K562 (cell line): ENCODE measurements at regions not wholly inside any gene's neighbourhood (a gene's known extent, or its start where the extent isn't known, plus 50 kb on each side); places are given as distances from the start of the nearest gene placed in this dataset.

Experiments used
- ATAC-seq: fragments of 200-7000 bp; cut with Tn5 transposase; 3 replicates; pipeline ENCODE4 v1.9.1; 2020; ENCODE audit warnings: moderate library complexity
- BruUV-seq: library from RNA; stranded (reverse); fragments of 400-500 nt; replicated peaks from 2 replicates; lab custom pipeline; 2021; lab: Mats Ljungman, UMichigan
- CTCF ChIA-PET: fragments of 300-600 bp; formaldehyde crosslinking; extraction: SDS; loops from one replicate; lab custom pipeline; 2021; ENCODE audit warnings: low intra/inter-chr PET ratio; lab: Yijun Ruan, JAX
- POLR2A ChIA-PET: fragments of 300-600, 350-650 bp; sonication (Branson Sonifier 250); formaldehyde crosslinking; extraction: SDS; loops from one replicate; lab custom pipeline; 2021; ENCODE audit warnings: antibody characterized with exemption, inconsistent platforms; lab: Yijun Ruan, JAX
- DNase-seq, 4 experiments: peaks; one replicate each; pipeline versions ENCODE4 v3.0.0 to v3.0.0-alpha.2; 2011 to 2018; ENCODE audit warnings: low spot score in 3 of 4, mixed read lengths in 3 of 4; ENCODE audit errors: extremely low read depth in 1 of 4
- FAIRE-seq: peaks from 2 replicates; lab custom pipeline; 2011; peaks lifted over from hg19 to GRCh38; lab: Jason Lieb, UNC
- H2AFZ ChIP-seq: 2 replicates; pipeline ENCODE4 v1.6.0; 2011; ENCODE audit warnings: low read depth, low read length, control low read depth, inconsistent platforms
- H3K27ac ChIP-seq: fragments of 200-600 bp; 3 replicates; pipeline ENCODE4 v1.8.0; 2011; ENCODE audit warnings: low read depth, mild to moderate bottlenecking, control low read depth, inconsistent platforms, low read length, moderate library complexity, mixed read lengths; ENCODE audit errors: extremely low read depth
- H3K27me3 ChIP-seq, 2 experiments: fragments of 300-600 bp in 1 of 2; 2 replicates in 1 of 2; 3 replicates in 1 of 2; pipeline versions ENCODE4 v1.6.0 to v1.8.0; 2011; ENCODE audit warnings: inconsistent platforms in 2 of 2, low read length in 2 of 2, mild to moderate bottlenecking in 1 of 2, mixed read lengths in 1 of 2, moderate library complexity in 1 of 2; ENCODE audit not compliant: control insufficient read depth in 2 of 2, insufficient read depth in 2 of 2
- H3K36me3 ChIP-seq: fragments of 300-600 bp; 3 replicates; pipeline ENCODE4 v1.8.0; 2011; ENCODE audit warnings: mild to moderate bottlenecking, low read length, inconsistent platforms; ENCODE audit not compliant: control insufficient read depth, insufficient read depth
- H3K4me1 ChIP-seq, 2 experiments: fragments of 200-600 bp in 1 of 2; replicated peaks in 1 of 2; 2 replicates in 1 of 2; 3 replicates in 1 of 2; pipeline versions ENCODE4 v1.5.1 to v1.8.0; 2011; ENCODE audit warnings: inconsistent platforms in 2 of 2, low read length in 2 of 2, mild to moderate bottlenecking in 1 of 2, mixed read lengths in 1 of 2, moderate library complexity in 1 of 2; ENCODE audit not compliant: control insufficient read depth in 2 of 2, insufficient read depth in 2 of 2
- H3K4me2 ChIP-seq: 2 replicates; pipeline ENCODE4 v1.6.1; 2011; ENCODE audit warnings: low read length, control low read depth, inconsistent platforms, mixed read lengths; ENCODE audit not compliant: insufficient read depth
- H3K4me3 ChIP-seq: fragments of 200-600 bp; sonication (generic), shearing (Covaris generic); 2 replicates; pipeline ENCODE4 v1.5.1; 2016; ENCODE audit warnings: control low read depth, inconsistent platforms
- H3K79me2 ChIP-seq: fragments of 200-600 bp; 3 replicates; pipeline ENCODE4 v1.8.0; 2011; ENCODE audit warnings: low read length, inconsistent platforms; ENCODE audit not compliant: control insufficient read depth, insufficient read depth
- H3K9ac ChIP-seq, 2 experiments: 2 replicates each; pipeline versions ENCODE4 v1.6.0 to v1.6.1; 2011; ENCODE audit warnings: low read depth in 2 of 2, low read length in 2 of 2, control low read depth in 1 of 2, inconsistent platforms in 1 of 2, mild to moderate bottlenecking in 1 of 2, mixed read lengths in 1 of 2; ENCODE audit not compliant: insufficient read depth in 1 of 2
- H3K9me1 ChIP-seq: one replicate; pipeline ENCODE4 v1.6.0; 2011; ENCODE audit warnings: inconsistent platforms, mild to moderate bottlenecking, low read length, moderate library complexity; ENCODE audit not compliant: control insufficient read depth, insufficient read depth
- H3K9me3 ChIP-seq: replicated peaks from 2 replicates; pipeline ENCODE4 v1.5.1; 2011; ENCODE audit warnings: low read depth, low read length, inconsistent platforms; ENCODE audit not compliant: control insufficient read depth, insufficient read depth
- H4K20me1 ChIP-seq: replicated peaks from 2 replicates; pipeline ENCODE4 v1.6.1; 2011; ENCODE audit warnings: low read length, inconsistent platforms, mixed read lengths; ENCODE audit not compliant: control insufficient read depth, insufficient read depth
- ARID1B ChIP-seq: fragments of 450-650 bp; IDR thresholded peaks from 2 replicates; pipeline ENCODE4 v1.6.1; 2016; ENCODE audit warnings: antibody characterized with exemption, mild to moderate bottlenecking, inconsistent platforms
- HDAC2 ChIP-seq: fragments of 450-650 bp; IDR thresholded peaks from 2 replicates; pipeline ENCODE4 v1.6.1; 2016; ENCODE audit warnings: mild to moderate bottlenecking
- HDGF ChIP-seq: fragments of 450-650 bp; IDR thresholded peaks from 2 replicates; pipeline ENCODE4 v1.6.1; 2016
- PCBP2 ChIP-seq: fragments of 200-400 bp; formaldehyde crosslinking; IDR thresholded peaks from 2 replicates; pipeline ENCODE4 v1.6.1; 2018; ENCODE audit warnings: low read length, low read depth, mild to moderate bottlenecking, moderate library complexity; ENCODE audit not compliant: poor library complexity, severe bottlenecking
- RBM17 ChIP-seq: fragments of 200-400 bp; formaldehyde crosslinking; IDR thresholded peaks from 2 replicates; pipeline ENCODE4 v1.6.1; 2017; ENCODE audit warnings: low read depth, mild to moderate bottlenecking, low read length, borderline replicate concordance
- RFX1 ChIP-seq: fragments of 450-650 bp; IDR thresholded peaks from 2 replicates; pipeline ENCODE4 v1.6.1; 2016; ENCODE audit warnings: mild to moderate bottlenecking, moderate library complexity
- ZFP30 ChIP-seq: fragments of 250-450 bp; sonication (Bioruptor Pico); IDR thresholded peaks from 2 replicates; pipeline ENCODE4 v1.8.0; 2022; ENCODE audit warnings: moderate library complexity, mild to moderate bottlenecking, inconsistent platforms, borderline replicate concordance
- WGBS: fragments of 100-300 bp; shearing (Covaris generic); methylation state at CpG from one replicate; pipeline ENCODE4 v1.1.6; 2016; ENCODE audit warnings: low coverage, mixed read lengths; ENCODE audit not compliant: insufficient coverage; ENCODE audit errors: missing lambda C conversion rate; 5-methylcytosine and 5-hydroxymethylcytosine counted together
- in situ Hi-C: fragments of 300-500 bp; cut with MboI; formaldehyde crosslinking; loops from 4 replicates; pipeline ENCODE4 v1.15.0; 2018; ENCODE audit warnings: inconsistent platforms, mixed read lengths
- intact Hi-C: fragments of 100-400 bp; cut with micrococcal nuclease; formaldehyde crosslinking; loops from 2 replicates; pipeline ENCODE4 v1.14.2; 2022

GRCh38 chr11:80748207-80748925 lies 1307.5 kb upstream of the TENM4 start:
- no peak overlapping the region for H3K9ac ChIP-seq
- H3K9me3 ChIP-seq: peaks cover 2% of the 10 kb centered on the region; the same call in 1 of the 2 replicates
- no peaks in the 10 kb centered on the region for H4K20me1 ChIP-seq
- POLR2A ChIA-PET: no interaction called here
- WGBS: 3% methylated on average over 3 of the region's 3 CpGs
- FAIRE-seq: no peak
- no peaks in the 10 kb centered on the region for H3K27me3 ChIP-seq
- no peak for ATAC-seq
- BruUV-seq: no TSS peak
- H3K27ac ChIP-seq: no peak overlapping the region
- DNase-seq: no peak
- H3K9me1 ChIP-seq: no peaks in the 10 kb centered on the region
- H2AFZ ChIP-seq: no peak overlapping the region
- intact Hi-C loops (no loop called here), in situ Hi-C loops (no loop called here)
- CTCF ChIA-PET: no interaction called here
- no peaks in the 10 kb centered on the region for H3K4me1 ChIP-seq
- H3K4me2 ChIP-seq: no peak overlapping the region
- H3K36me3 ChIP-seq: no peaks in the 10 kb centered on the region
- H3K4me3 ChIP-seq: no peak overlapping the region
- H3K79me2 ChIP-seq: no peaks in the 10 kb centered on the region
- TF ChIP-seq ARID1B (no peak), HDGF (no peak), HDAC2 (no peak), RFX1 (no peak), PCBP2 (no peak)

GRCh38 chr11:80746300-80746699 lies 1305.5 kb upstream of the TENM4 start:
- H3K4me1 ChIP-seq: no peaks in the 10 kb centered on the region
- DNase-seq (no peak), ATAC-seq (no peak)
- no peak overlapping the region for H3K27ac ChIP-seq
- no peak overlapping the region for H2AFZ ChIP-seq
- no TSS peak for BruUV-seq
- H4K20me1 ChIP-seq: no peaks in the 10 kb centered on the region
- in situ Hi-C loops: no loop called here
- H3K36me3 ChIP-seq: no peaks in the 10 kb centered on the region
- H3K27me3 ChIP-seq: no peaks in the 10 kb centered on the region
- no peak overlapping the region for H3K9ac ChIP-seq
- TF ChIP-seq ZFP30 (CRISPR knock-in tag) (no peak), RBM17 (no peak)
- TF ChIP-seq, all 486 proteins: peak for 0
- Histone ChIP-seq H3K79me2 (no peaks in the 10 kb centered on the region), H3K4me2 (no peak overlapping the region), H3K9me3 (no peaks in the 10 kb centered on the region), H3K4me3 (no peak overlapping the region), H3K9me1 (no peaks in the 10 kb centered on the region)
- ChIA-PET POLR2A (no interaction called here), CTCF (no interaction called here)
- 0% methylated on average over 4 of the region's 4 CpGs for WGBS
- intact Hi-C loops: no loop called here
- no peak for FAIRE-seq
